GM12864 (cell line): ENCODE measurements at regions not wholly inside any gene's neighbourhood (a gene's known extent, or its start where the extent isn't known, plus 50 kb on each side); places are given as distances from the start of the nearest gene placed in this dataset.

ENCODE experiments used
- DNase-seq: peaks from one replicate; pipeline ENCODE4 v3.0.0-alpha.2; 2011; ENCODE audit warnings: low read depth
- H3K4me3 ChIP-seq: 2 replicates; pipeline ENCODE4 v1.5.1; 2011; ENCODE audit warnings: mild to moderate bottlenecking, low read depth, low read length, control low read depth
- TF ChIP-seq, protein P1 (sequence below): IDR thresholded peaks from 2 replicates; pipeline ENCODE4 v1.5.1; 2011; ENCODE audit warnings: low read depth, mild to moderate bottlenecking, moderate library complexity, low read length, control low read depth, inconsistent platforms; ENCODE audit errors: missing control alignments

DNA sequence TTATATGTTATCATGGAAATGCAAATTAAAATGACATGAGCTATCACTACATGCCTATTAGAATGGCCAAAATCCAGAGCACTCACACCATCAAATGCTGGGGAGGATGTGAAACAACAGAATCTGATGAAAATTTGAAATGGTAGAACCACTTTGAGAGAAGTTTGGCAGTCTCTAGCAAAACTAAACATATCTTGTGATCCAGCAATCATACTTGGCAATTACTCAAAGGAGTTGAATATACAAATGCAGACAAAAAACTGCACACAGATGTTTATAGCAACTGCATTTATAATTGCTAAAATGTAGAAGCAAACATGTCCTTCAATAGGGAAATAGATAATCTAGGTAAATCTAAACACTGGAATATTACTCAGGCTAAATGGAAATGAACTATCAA, 1164.9 kb downstream of the DNAJB9 start:
- DNase-seq = no peak
- H3K4me3 ChIP-seq = no peak overlapping the region
- TF ChIP-seq, protein P1, sequence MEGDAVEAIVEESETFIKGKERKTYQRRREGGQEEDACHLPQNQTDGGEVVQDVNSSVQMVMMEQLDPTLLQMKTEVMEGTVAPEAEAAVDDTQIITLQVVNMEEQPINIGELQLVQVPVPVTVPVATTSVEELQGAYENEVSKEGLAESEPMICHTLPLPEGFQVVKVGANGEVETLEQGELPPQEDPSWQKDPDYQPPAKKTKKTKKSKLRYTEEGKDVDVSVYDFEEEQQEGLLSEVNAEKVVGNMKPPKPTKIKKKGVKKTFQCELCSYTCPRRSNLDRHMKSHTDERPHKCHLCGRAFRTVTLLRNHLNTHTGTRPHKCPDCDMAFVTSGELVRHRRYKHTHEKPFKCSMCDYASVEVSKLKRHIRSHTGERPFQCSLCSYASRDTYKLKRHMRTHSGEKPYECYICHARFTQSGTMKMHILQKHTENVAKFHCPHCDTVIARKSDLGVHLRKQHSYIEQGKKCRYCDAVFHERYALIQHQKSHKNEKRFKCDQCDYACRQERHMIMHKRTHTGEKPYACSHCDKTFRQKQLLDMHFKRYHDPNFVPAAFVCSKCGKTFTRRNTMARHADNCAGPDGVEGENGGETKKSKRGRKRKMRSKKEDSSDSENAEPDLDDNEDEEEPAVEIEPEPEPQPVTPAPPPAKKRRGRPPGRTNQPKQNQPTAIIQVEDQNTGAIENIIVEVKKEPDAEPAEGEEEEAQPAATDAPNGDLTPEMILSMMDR = no peak

GRCh38 chr7:109735881-109736280, 1166.2 kb downstream of the DNAJB9 start:
- TF ChIP-seq, protein P1 = no peak
- no peak for DNase-seq
- H3K4me3 ChIP-seq = no peak overlapping the region

DNA sequence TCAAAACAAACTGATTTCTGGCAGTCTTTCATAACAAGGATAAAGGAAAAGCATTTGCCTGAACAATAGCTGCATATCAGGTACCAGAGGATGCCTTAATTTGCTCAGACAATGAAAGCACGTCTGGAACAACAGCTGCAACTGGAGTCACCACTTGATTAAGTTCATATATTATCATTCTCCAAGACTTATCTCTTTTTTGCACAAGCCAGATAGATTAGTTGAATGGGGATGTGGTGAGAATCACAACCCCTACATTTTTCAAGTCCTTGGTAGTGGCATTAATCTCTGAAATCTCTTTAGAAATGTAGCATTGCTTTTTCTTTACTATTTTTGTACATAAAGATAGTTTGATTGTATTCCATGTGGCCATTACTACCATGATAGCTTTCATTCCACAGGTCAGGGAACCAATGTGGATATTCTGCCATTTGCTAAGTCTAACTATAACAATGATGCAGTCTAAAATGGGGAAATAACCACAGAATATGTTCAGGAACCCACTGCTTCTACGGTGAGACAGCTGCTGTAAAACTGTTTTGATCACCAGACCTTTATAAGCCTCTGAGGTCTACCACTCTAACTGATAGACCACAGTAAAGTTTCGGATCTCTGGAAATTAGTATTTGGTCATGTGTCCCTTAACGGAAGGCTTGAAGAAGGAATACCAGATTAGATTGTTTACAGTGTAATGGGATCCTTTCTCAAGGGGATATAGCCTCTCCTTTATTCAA, 1176.2 kb downstream of the DNAJB9 start:
- DNase-seq = no peak
- TF ChIP-seq, protein P1 = no peak
- H3K4me3 ChIP-seq = no peak overlapping the region

- no peak overlapping the region for H3K4me3 ChIP-seq
- TF ChIP-seq, protein P1 = no peak
- no peak for DNase-seq
Measured at GRCh38 chr7:109751241-109751640, 1181.6 kb downstream of the DNAJB9 start.

GRCh38 chr7:109752068-109752467, 1182.4 kb downstream of the DNAJB9 start:
- no peak for DNase-seq
- no peak overlapping the region for H3K4me3 ChIP-seq
- TF ChIP-seq, protein P1 = no peak

GRCh38 chr7:109757713-109758112, 1188.0 kb downstream of the DNAJB9 start:
- TF ChIP-seq, protein P1 = no peak
- no peak overlapping the region for H3K4me3 ChIP-seq
- DNase-seq = no peak

GRCh38 chr7:109763611-109764010, 1193.9 kb downstream of the DNAJB9 start:
- H3K4me3 ChIP-seq = no peak overlapping the region
- DNase-seq = no peak
- TF ChIP-seq, protein P1 = no peak
